ENCODE measurements at regions not wholly inside any gene's neighbourhood (a gene's known extent, or its start where the extent isn't known, plus 50 kb on each side); places are given as distances from the start of the nearest gene placed in this dataset.
"Not testable (repeated sequence)": the region's sequence is repeated elsewhere in the genome, so short reads cannot be mapped to it uniquely, and the experiment has no call there.

DNA sequence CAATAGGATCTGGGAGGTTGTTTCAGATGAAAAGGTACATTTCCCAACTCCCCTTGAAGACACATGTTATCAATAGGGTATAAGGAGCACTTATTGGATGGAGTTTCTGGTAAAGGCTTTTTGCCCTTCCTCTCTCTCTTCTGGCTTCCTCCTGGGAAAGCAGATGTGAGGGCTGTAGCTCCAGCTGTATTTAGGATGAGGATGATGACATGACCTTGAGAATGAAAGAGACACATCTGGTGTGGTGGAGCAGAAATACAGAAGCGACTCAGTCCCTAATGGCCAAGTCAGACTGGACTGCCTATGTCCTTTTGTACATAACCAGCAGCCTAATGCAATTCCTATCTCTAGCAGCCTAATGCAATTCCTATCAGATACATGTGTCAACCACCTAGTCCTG, 100.9 kb upstream of the NXPH2 start:
- POLR2A ChIA-PET = no interaction called here

DNA sequence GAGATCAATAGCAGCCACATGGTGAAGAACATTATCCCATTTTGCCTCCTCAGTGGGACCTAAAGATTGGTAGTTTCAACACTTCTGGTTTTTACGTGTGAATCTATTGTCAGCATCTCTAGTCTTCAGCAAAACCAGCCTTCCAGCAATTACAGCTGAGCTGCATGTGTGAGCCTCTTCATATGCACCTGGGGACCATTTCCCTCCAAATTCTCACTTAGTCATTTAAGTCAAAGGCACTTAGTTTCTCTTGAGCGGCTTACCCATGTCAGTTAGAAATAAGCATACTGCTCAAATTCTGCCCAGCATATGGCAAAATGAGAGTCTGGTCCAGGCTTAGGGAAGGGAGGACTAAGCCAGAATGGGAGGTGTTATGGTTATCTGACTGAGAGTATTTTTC, 99.7 kb upstream of the NXPH2 start:
- ChIA-PET CTCF (no interaction called here), POLR2A (no interaction called here)
- no peak for TF ChIP-seq FOXK2 (IDR thresholded peaks at IDR 0.05)
- no peak for TF ChIP-seq TARDBP (IDR thresholded peaks at IDR 0.05)
- TF ChIP-seq L3MBTL2 (conservative IDR thresholded peaks at IDR 0.05) = no peak
- no peak for TF ChIP-seq LEF1 (IDR thresholded peaks at IDR 0.05; ENCODE audit: borderline replicate concordance)
- no peak for TF ChIP-seq FOXA1 (IDR thresholded peaks at IDR 0.05)
- no peak for TF ChIP-seq HDGF (IDR thresholded peaks at IDR 0.05; ENCODE audit: borderline replicate concordance)
- TF ChIP-seq ELF4 (IDR thresholded peaks at IDR 0.05) = no peak
- TF ChIP-seq ARNT (IDR thresholded peaks at IDR 0.05) = no peak
- TF ChIP-seq BHLHE40 (IDR thresholded peaks at IDR 0.05; ENCODE audit: borderline replicate concordance) = no peak
- no peak for TF ChIP-seq SUZ12 (IDR thresholded peaks at IDR 0.05)
- TF ChIP-seq, protein P1, sequence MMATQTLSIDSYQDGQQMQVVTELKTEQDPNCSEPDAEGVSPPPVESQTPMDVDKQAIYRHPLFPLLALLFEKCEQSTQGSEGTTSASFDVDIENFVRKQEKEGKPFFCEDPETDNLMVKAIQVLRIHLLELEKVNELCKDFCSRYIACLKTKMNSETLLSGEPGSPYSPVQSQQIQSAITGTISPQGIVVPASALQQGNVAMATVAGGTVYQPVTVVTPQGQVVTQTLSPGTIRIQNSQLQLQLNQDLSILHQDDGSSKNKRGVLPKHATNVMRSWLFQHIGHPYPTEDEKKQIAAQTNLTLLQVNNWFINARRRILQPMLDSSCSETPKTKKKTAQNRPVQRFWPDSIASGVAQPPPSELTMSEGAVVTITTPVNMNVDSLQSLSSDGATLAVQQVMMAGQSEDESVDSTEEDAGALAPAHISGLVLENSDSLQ (IDR thresholded peaks at IDR 0.05) = no peak
- TF ChIP-seq SP1 (IDR thresholded peaks at IDR 0.05) = no peak
- no peak for TF ChIP-seq FOXM1 (IDR thresholded peaks at IDR 0.05; ENCODE audit: borderline replicate concordance)
- TF ChIP-seq ZNF384 (IDR thresholded peaks at IDR 0.05) = no peak
- TF ChIP-seq NFRKB (IDR thresholded peaks at IDR 0.05) = no peak
- TF ChIP-seq CTBP1 (IDR thresholded peaks at IDR 0.05; ENCODE audit: borderline replicate concordance) = no peak
- no peak for DNase-seq (ENCODE audit: extremely low spot score)

More for the DNA sequence above, 100.9 kb upstream of the NXPH2 start:
- CTCF ChIA-PET = interaction anchor here (0.6 kb wide), 1 partner anchor 36 kb away, joined by 3 read pairs; no protein-coding TSS in a partner anchor
- no peak for DNase-seq (ENCODE audit: extremely low spot score)
- TF ChIP-seq LEF1 (IDR thresholded peaks at IDR 0.05; ENCODE audit: borderline replicate concordance) = no peak
- no peak for TF ChIP-seq NFRKB (IDR thresholded peaks at IDR 0.05)
- no peak for TF ChIP-seq ELF4 (IDR thresholded peaks at IDR 0.05)
- no peak for TF ChIP-seq FOXK2 (IDR thresholded peaks at IDR 0.05)
- no peak for TF ChIP-seq SP1 (IDR thresholded peaks at IDR 0.05)
- TF ChIP-seq CTBP1 (IDR thresholded peaks at IDR 0.05; ENCODE audit: borderline replicate concordance) = no peak
- TF ChIP-seq ARNT (IDR thresholded peaks at IDR 0.05) = no peak
- no peak for TF ChIP-seq TARDBP (IDR thresholded peaks at IDR 0.05)
- TF ChIP-seq BHLHE40 (IDR thresholded peaks at IDR 0.05; ENCODE audit: borderline replicate concordance) = no peak
- no peak for TF ChIP-seq L3MBTL2 (conservative IDR thresholded peaks at IDR 0.05)

DNA sequence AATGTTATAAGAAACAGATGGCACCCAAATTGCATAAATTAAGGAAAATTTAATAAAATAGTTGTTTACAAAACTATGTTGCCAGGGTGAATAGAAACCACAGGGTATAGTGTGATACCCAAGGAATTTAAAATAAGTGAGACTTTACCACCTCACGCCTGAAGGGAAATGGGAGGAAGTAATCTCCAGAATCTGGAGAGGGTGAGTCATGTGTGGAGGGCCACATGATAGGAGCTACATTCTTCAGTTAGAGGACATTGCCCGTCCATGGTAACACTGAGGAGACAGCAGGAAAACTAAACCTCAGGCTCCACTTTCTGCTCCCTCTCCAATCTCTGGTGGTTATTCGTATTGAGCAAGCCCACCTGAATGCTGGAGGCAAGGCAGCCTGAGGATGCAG, 97.2 kb upstream of the NXPH2 start:
- CTCF ChIA-PET = no interaction called here
- TF ChIP-seq ARNT (IDR thresholded peaks at IDR 0.05) = no peak
- no peak for TF ChIP-seq SUZ12 (IDR thresholded peaks at IDR 0.05)
- no peak for TF ChIP-seq FOXA1 (IDR thresholded peaks at IDR 0.05)
- TF ChIP-seq, protein P1 (IDR thresholded peaks at IDR 0.05) = no peak
- no peak for TF ChIP-seq NFRKB (IDR thresholded peaks at IDR 0.05)
- TF ChIP-seq L3MBTL2 (conservative IDR thresholded peaks at IDR 0.05) = no peak
- TF ChIP-seq TARDBP (IDR thresholded peaks at IDR 0.05) = no peak
- no peak for TF ChIP-seq ZNF384 (IDR thresholded peaks at IDR 0.05)
- TF ChIP-seq ELF4 (IDR thresholded peaks at IDR 0.05) = no peak
- no peak for TF ChIP-seq FOXK2 (IDR thresholded peaks at IDR 0.05)
- TF ChIP-seq HDGF (IDR thresholded peaks at IDR 0.05; ENCODE audit: borderline replicate concordance) = no peak
- no peak for TF ChIP-seq SP1 (IDR thresholded peaks at IDR 0.05)
- TF ChIP-seq FOXM1 (IDR thresholded peaks at IDR 0.05; ENCODE audit: borderline replicate concordance) = no peak
- DNase-seq (ENCODE audit: extremely low spot score) = no peak
- POLR2A ChIA-PET = no interaction called here

DNA sequence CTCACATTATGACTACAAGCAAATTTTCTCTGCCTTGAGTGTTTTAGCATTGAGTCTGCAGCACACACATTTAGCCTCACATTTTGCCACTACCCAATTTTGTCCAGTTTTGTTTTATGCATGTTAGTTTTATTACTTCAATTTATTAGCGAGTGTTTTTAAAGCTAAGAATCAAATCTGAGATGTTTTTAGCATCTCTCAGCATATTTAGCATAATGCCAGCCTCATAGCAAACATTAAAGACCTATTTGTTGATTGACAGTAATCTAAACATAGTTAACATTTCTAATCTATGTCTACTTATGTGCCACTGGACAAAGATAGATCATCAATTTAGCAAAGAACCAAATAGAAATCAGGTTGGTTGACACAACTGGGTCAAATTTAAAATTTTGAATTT, 94.1 kb upstream of the NXPH2 start:
- POLR2A ChIA-PET = no interaction called here
- DNase-seq (ENCODE audit: extremely low spot score) = no peak
- no peak for TF ChIP-seq FOXA1 (IDR thresholded peaks at IDR 0.05)
- TF ChIP-seq ZNF384 (IDR thresholded peaks at IDR 0.05) = no peak
- TF ChIP-seq TARDBP (IDR thresholded peaks at IDR 0.05) = no peak
- no peak for TF ChIP-seq FOXM1 (IDR thresholded peaks at IDR 0.05; ENCODE audit: borderline replicate concordance)
- TF ChIP-seq LEF1 (IDR thresholded peaks at IDR 0.05; ENCODE audit: borderline replicate concordance) = no peak
- no peak for TF ChIP-seq SP1 (IDR thresholded peaks at IDR 0.05)
- TF ChIP-seq NFRKB (IDR thresholded peaks at IDR 0.05) = no peak
- no peak for TF ChIP-seq ARNT (IDR thresholded peaks at IDR 0.05)
- no peak for TF ChIP-seq CTBP1 (IDR thresholded peaks at IDR 0.05; ENCODE audit: borderline replicate concordance)
- no peak for TF ChIP-seq L3MBTL2 (conservative IDR thresholded peaks at IDR 0.05)
- no peak for TF ChIP-seq ELF4 (IDR thresholded peaks at IDR 0.05)
- no peak for TF ChIP-seq FOXK2 (IDR thresholded peaks at IDR 0.05)
- no peak for TF ChIP-seq HDGF (IDR thresholded peaks at IDR 0.05; ENCODE audit: borderline replicate concordance)
- TF ChIP-seq SUZ12 (IDR thresholded peaks at IDR 0.05) = no peak
- no peak for TF ChIP-seq BHLHE40 (IDR thresholded peaks at IDR 0.05; ENCODE audit: borderline replicate concordance)
- TF ChIP-seq, protein P1 (IDR thresholded peaks at IDR 0.05) = no peak
- CTCF ChIA-PET = no interaction called here

DNA sequence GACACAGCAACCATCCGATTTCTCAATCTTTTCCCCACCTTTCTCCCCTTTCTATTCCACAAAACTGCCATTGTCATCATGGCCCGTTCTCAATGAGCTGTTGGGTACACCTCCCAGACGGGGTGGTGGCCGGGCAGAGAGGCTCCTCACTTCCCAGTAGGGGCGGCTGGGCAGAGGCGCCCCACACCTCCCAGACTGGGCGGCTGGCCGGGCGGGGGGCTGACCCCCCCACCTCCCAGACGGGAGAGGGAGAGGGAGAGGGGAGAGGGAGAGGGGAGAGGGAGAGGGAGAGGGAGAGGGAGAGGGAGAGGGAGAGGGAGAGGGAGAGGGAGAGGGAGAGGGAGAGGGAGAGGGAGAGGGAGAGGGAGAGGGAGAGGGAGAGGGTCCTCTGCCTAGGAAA, 91.9 kb upstream of the NXPH2 start:
- CTCF ChIA-PET; POLR2A ChIA-PET; DNase-seq (ENCODE audit: extremely low spot score): not testable (repeated sequence)

DNA sequence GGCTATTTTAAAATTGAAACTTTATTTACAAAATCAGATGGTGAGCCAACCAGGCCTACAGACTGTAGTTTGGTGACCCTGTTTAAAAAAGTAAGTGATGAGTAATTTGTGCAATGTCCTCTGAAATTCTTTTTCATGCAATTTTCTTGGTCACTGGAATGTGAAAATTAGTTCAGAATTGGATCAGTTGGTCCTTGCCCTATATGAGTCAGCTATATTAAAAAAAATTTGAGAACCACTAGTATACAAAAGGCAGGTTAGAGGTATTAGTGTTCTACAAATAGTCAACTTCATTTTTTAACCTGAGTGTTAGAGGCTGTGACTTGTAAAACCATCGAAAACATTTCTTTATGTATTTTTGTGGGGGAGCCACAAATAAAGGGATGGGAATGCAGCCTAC, 91.1 kb upstream of the NXPH2 start:
- no peak for DNase-seq (ENCODE audit: extremely low spot score)
- CTCF ChIA-PET = no interaction called here
- TF ChIP-seq FOXM1 (IDR thresholded peaks at IDR 0.05; ENCODE audit: borderline replicate concordance) = no peak
- no peak for TF ChIP-seq FOXK2 (IDR thresholded peaks at IDR 0.05)
- no peak for TF ChIP-seq FOXA1 (IDR thresholded peaks at IDR 0.05)
- TF ChIP-seq ARNT (IDR thresholded peaks at IDR 0.05) = no peak
- no peak for TF ChIP-seq TARDBP (IDR thresholded peaks at IDR 0.05)
- no peak for TF ChIP-seq ZNF384 (IDR thresholded peaks at IDR 0.05)
- no peak for TF ChIP-seq NFRKB (IDR thresholded peaks at IDR 0.05)
- TF ChIP-seq, protein P1 (IDR thresholded peaks at IDR 0.05) = no peak
- no peak for TF ChIP-seq SP1 (IDR thresholded peaks at IDR 0.05)
- no peak for TF ChIP-seq HDGF (IDR thresholded peaks at IDR 0.05; ENCODE audit: borderline replicate concordance)
- no peak for TF ChIP-seq L3MBTL2 (conservative IDR thresholded peaks at IDR 0.05)
- TF ChIP-seq SUZ12 (IDR thresholded peaks at IDR 0.05) = no peak
- TF ChIP-seq ELF4 (IDR thresholded peaks at IDR 0.05) = no peak
- no peak for TF ChIP-seq LEF1 (IDR thresholded peaks at IDR 0.05; ENCODE audit: borderline replicate concordance)
- TF ChIP-seq BHLHE40 (IDR thresholded peaks at IDR 0.05; ENCODE audit: borderline replicate concordance) = no peak
- no peak for TF ChIP-seq CTBP1 (IDR thresholded peaks at IDR 0.05; ENCODE audit: borderline replicate concordance)

More for the DNA sequence above, 91.1 kb upstream of the NXPH2 start:
- POLR2A ChIA-PET = no interaction called here
